ENCODE measurements at regions not wholly inside any gene's neighbourhood (a gene's known extent, or its start where the extent isn't known, plus 50 kb on each side); places are given as distances from the start of the nearest gene placed in this dataset.
"Not testable (repeated sequence)": the region's sequence is repeated elsewhere in the genome, so short reads cannot be mapped to it uniquely, and the experiment has no call there.

- H3K4me1 Mint-ChIP-seq (ENCODE audit: low read depth); H3K27ac Mint-ChIP-seq; H3K9me3 Mint-ChIP-seq; CTCF ChIA-PET; H3K27me3 Mint-ChIP-seq (ENCODE audit: low read depth); DNase-seq; H3K4me3 Mint-ChIP-seq; H3K36me3 Mint-ChIP-seq (ENCODE audit: low read depth); intact Hi-C loops (cut with micrococcal nuclease): not testable (repeated sequence)
These were observed 69.9 kb downstream of the ALG1L2 start for GRCh38 chr3:130151555-130151954.

- H3K4me1 Mint-ChIP-seq (ENCODE audit: low read depth); H3K27ac Mint-ChIP-seq; H3K36me3 Mint-ChIP-seq (ENCODE audit: low read depth); DNase-seq; H3K27me3 Mint-ChIP-seq (ENCODE audit: low read depth); H3K4me3 Mint-ChIP-seq; intact Hi-C loops (cut with micrococcal nuclease); CTCF ChIA-PET; H3K9me3 Mint-ChIP-seq: not testable (repeated sequence)
These were observed 71.6 kb downstream of the ALG1L2 start for GRCh38 chr3:130153247-130153646.

- H3K27me3 Mint-ChIP-seq (ENCODE audit: low read depth); intact Hi-C loops (cut with micrococcal nuclease); H3K4me3 Mint-ChIP-seq; DNase-seq; H3K9me3 Mint-ChIP-seq; H3K4me1 Mint-ChIP-seq (ENCODE audit: low read depth); CTCF ChIA-PET; H3K27ac Mint-ChIP-seq; H3K36me3 Mint-ChIP-seq (ENCODE audit: low read depth): not testable (repeated sequence)
These were observed 73.8 kb downstream of the ALG1L2 start for GRCh38 chr3:130155464-130155863.

GRCh38 chr3:130166856-130167255 is 85.2 kb downstream of the ALG1L2 start:
- H3K4me1 Mint-ChIP-seq (ENCODE audit: low read depth); H3K36me3 Mint-ChIP-seq (ENCODE audit: low read depth); H3K9me3 Mint-ChIP-seq; H3K4me3 Mint-ChIP-seq; intact Hi-C loops (cut with micrococcal nuclease); DNase-seq; H3K27ac Mint-ChIP-seq; CTCF ChIA-PET; H3K27me3 Mint-ChIP-seq (ENCODE audit: low read depth): not testable (repeated sequence)

GRCh38 chr3:130175195-130175594 is 93.6 kb downstream of the ALG1L2 start:
- peaks cover 18% of the 10 kb centered on the region for H3K4me1 Mint-ChIP-seq (ENCODE audit: low read depth)
- H3K27me3 Mint-ChIP-seq (ENCODE audit: low read depth); H3K36me3 Mint-ChIP-seq (ENCODE audit: low read depth); DNase-seq; H3K27ac Mint-ChIP-seq; H3K9me3 Mint-ChIP-seq; CTCF ChIA-PET; H3K4me3 Mint-ChIP-seq: not testable (repeated sequence)
- intact Hi-C loops (cut with micrococcal nuclease) = loop anchor here (10.0 kb wide), 1 partner anchor 720 kb away; the partner anchor contains the start of gene ATP2C1

GRCh38 chr3:130176476-130177256 is 95.0 kb downstream of the ALG1L2 start:
- H3K4me3 Mint-ChIP-seq; DNase-seq; H3K27me3 Mint-ChIP-seq (ENCODE audit: low read depth); H3K27ac Mint-ChIP-seq; CTCF ChIA-PET; H3K36me3 Mint-ChIP-seq (ENCODE audit: low read depth); H3K9me3 Mint-ChIP-seq: not testable (repeated sequence)
- intact Hi-C loops (cut with micrococcal nuclease) = loop anchor here (10.0 kb wide), 1 partner anchor 718 kb away; the partner anchor contains the start of gene ATP2C1
- peaks cover 19% of the 10 kb centered on the region for H3K4me1 Mint-ChIP-seq (ENCODE audit: low read depth)

GRCh38 chr3:130178835-130179234 is 97.2 kb downstream of the ALG1L2 start:
- peak overlapping the region; percentile 38 for H3K4me3 Mint-ChIP-seq
- H3K4me1 Mint-ChIP-seq (ENCODE audit: low read depth) = peaks cover 19% of the 10 kb centered on the region
- H3K27me3 Mint-ChIP-seq (ENCODE audit: low read depth); H3K9me3 Mint-ChIP-seq; CTCF ChIA-PET; H3K36me3 Mint-ChIP-seq (ENCODE audit: low read depth); DNase-seq; H3K27ac Mint-ChIP-seq: not testable (repeated sequence)
- intact Hi-C loops (cut with micrococcal nuclease) = loop anchor here (1.0 to 10.0 kb wide), 2 partner anchors 68 to 716 kb away; partner anchors contain the start of gene ATP2C1

GRCh38 chr3:130179353-130179970 is 97.8 kb downstream of the ALG1L2 start:
- peak; percentile 67 for DNase-seq
- H3K36me3 Mint-ChIP-seq (ENCODE audit: low read depth); H3K9me3 Mint-ChIP-seq; CTCF ChIA-PET; H3K27me3 Mint-ChIP-seq (ENCODE audit: low read depth): not testable (repeated sequence)
- H3K27ac Mint-ChIP-seq = peak overlapping the region; percentile 57
- intact Hi-C loops (cut with micrococcal nuclease) = loop anchor here (1.0 to 10.0 kb wide), 2 partner anchors 68 to 715 kb away; partner anchors contain the start of gene ATP2C1
- H3K4me3 Mint-ChIP-seq = peak overlapping the region; percentile 38
- peaks cover 19% of the 10 kb centered on the region for H3K4me1 Mint-ChIP-seq (ENCODE audit: low read depth)

GRCh38 chr3:130182475-130182874 is 100.8 kb downstream of the ALG1L2 start:
- H3K27me3 Mint-ChIP-seq (ENCODE audit: low read depth); H3K27ac Mint-ChIP-seq; CTCF ChIA-PET; H3K4me3 Mint-ChIP-seq; H3K9me3 Mint-ChIP-seq; H3K36me3 Mint-ChIP-seq (ENCODE audit: low read depth); intact Hi-C loops (cut with micrococcal nuclease); DNase-seq: not testable (repeated sequence)
- peaks cover 19% of the 10 kb centered on the region for H3K4me1 Mint-ChIP-seq (ENCODE audit: low read depth)

GRCh38 chr3:130183689-130184088 is 102.1 kb downstream of the ALG1L2 start:
- H3K4me3 Mint-ChIP-seq; intact Hi-C loops (cut with micrococcal nuclease); DNase-seq; H3K27ac Mint-ChIP-seq; CTCF ChIA-PET; H3K36me3 Mint-ChIP-seq (ENCODE audit: low read depth); H3K27me3 Mint-ChIP-seq (ENCODE audit: low read depth); H3K9me3 Mint-ChIP-seq: not testable (repeated sequence)
- H3K4me1 Mint-ChIP-seq (ENCODE audit: low read depth) = peaks cover 16% of the 10 kb centered on the region

GRCh38 chr3:130184152-130185024 is 102.8 kb downstream of the ALG1L2 start:
- intact Hi-C loops (cut with micrococcal nuclease); H3K4me3 Mint-ChIP-seq; H3K9me3 Mint-ChIP-seq; DNase-seq; H3K4me1 Mint-ChIP-seq (ENCODE audit: low read depth); H3K27ac Mint-ChIP-seq; CTCF ChIA-PET; H3K36me3 Mint-ChIP-seq (ENCODE audit: low read depth); H3K27me3 Mint-ChIP-seq (ENCODE audit: low read depth): not testable (repeated sequence)

GRCh38 chr3:130201272-130201671 is 119.6 kb downstream of the ALG1L2 start:
- H3K27ac Mint-ChIP-seq; CTCF ChIA-PET; H3K9me3 Mint-ChIP-seq; intact Hi-C loops (cut with micrococcal nuclease); H3K4me1 Mint-ChIP-seq (ENCODE audit: low read depth); DNase-seq; H3K36me3 Mint-ChIP-seq (ENCODE audit: low read depth); H3K27me3 Mint-ChIP-seq (ENCODE audit: low read depth); H3K4me3 Mint-ChIP-seq: not testable (repeated sequence)

Measured in activated naive CD4-positive, alpha-beta T cell treated with anti-CD3 and anti-CD28 coated beads for 36 hours (primary cell).